ENCODE measurements at regions not wholly inside any gene's neighbourhood (a gene's known extent, or its start where the extent isn't known, plus 50 kb on each side); places are given as distances from the start of the nearest gene placed in this dataset.

DNA sequence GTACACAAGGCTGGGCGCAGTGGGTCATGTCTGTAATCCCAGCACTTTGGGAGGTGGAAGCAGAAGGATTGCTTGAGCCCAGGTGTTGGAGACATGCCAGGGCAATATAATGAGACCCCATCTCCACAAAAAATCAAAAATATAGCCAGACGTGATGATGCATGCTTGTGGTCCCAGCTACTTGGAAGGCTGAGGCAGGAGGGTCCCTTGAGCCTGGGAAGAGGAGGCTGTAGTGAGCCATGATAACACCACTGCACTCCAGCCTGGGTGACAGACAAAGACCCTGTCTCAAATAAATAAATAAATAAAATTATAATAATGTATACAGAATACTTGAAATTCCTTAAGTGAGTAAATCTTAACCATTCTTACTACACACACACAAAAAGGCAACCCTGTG, 127.7 kb downstream of the SPRY2 start:
- no peak for ATAC-seq (ENCODE audit: low read depth)
- no peak overlapping the region for H2AFZ ChIP-seq (replicated peaks; ENCODE audit: low read length, poor library complexity)
- ChIA-PET POLR2A (ENCODE audit: unreplicated experiment) (no interaction called here), CTCF (no interaction called here)
- no peak overlapping the region for H3K18ac ChIP-seq (ENCODE audit: low read depth, low read length)
- no peak overlapping the region for H2BK20ac ChIP-seq (ENCODE audit: low read depth, low read length)
- H3K36me3 ChIP-seq (ENCODE audit: control insufficient read depth, insufficient read depth, low read length): no peaks in the 10 kb centered on the region
- no peak overlapping the region for H3K4me2 ChIP-seq (ENCODE audit: low read depth, low read length)
- H3K14ac ChIP-seq (replicated peaks; ENCODE audit: low read depth, low read length): no peak overlapping the region
- no CpG with 5 or more reads among the region's 2 CpGs for WGBS, 2 experiments (ENCODE audit: extremely low coverage in 2 of 2, insufficient read length in 1 of 2)
- no peak for TF ChIP-seq RAD21 (IDR thresholded peaks at IDR 0.05; ENCODE audit: low read length)
- TF ChIP-seq BHLHE40 (IDR thresholded peaks at IDR 0.05; ENCODE audit: low read depth, low read length): no peak
- no peak for TF ChIP-seq RFX5 (IDR thresholded peaks at IDR 0.05; ENCODE audit: low read depth, low read length)
- no peak for TF ChIP-seq RCOR1 (IDR thresholded peaks at IDR 0.05; ENCODE audit: insufficient replicate concordance, low read length)
- TF ChIP-seq MAZ (IDR thresholded peaks at IDR 0.05; ENCODE audit: borderline replicate concordance, low read depth, low read length): no peak
- TF ChIP-seq POLR2A (IDR thresholded peaks at IDR 0.05; ENCODE audit: low read depth, low read length): no peak
- TF ChIP-seq CHD1 (IDR thresholded peaks at IDR 0.05; ENCODE audit: low read depth, low read length): no peak
- no peak for TF ChIP-seq CEBPB (IDR thresholded peaks at IDR 0.05; ENCODE audit: low read depth, low read length)
- TF ChIP-seq MAFK (IDR thresholded peaks at IDR 0.05; ENCODE audit: low read depth, low read length): no peak
- TF ChIP-seq SMC3 (IDR thresholded peaks at IDR 0.05; ENCODE audit: low read depth, low read length): no peak
- no peak for TF ChIP-seq NFE2L2 (IDR thresholded peaks at IDR 0.05; ENCODE audit: low read depth, low read length)
- TF ChIP-seq, protein P1, sequence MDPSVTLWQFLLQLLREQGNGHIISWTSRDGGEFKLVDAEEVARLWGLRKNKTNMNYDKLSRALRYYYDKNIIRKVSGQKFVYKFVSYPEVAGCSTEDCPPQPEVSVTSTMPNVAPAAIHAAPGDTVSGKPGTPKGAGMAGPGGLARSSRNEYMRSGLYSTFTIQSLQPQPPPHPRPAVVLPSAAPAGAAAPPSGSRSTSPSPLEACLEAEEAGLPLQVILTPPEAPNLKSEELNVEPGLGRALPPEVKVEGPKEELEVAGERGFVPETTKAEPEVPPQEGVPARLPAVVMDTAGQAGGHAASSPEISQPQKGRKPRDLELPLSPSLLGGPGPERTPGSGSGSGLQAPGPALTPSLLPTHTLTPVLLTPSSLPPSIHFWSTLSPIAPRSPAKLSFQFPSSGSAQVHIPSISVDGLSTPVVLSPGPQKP (IDR thresholded peaks at IDR 0.05; ENCODE audit: borderline replicate concordance, low read depth, low read length): no peak
- TF ChIP-seq MXI1 (IDR thresholded peaks at IDR 0.05; ENCODE audit: borderline replicate concordance, low read depth, low read length): no peak
- TF ChIP-seq, protein P2, sequence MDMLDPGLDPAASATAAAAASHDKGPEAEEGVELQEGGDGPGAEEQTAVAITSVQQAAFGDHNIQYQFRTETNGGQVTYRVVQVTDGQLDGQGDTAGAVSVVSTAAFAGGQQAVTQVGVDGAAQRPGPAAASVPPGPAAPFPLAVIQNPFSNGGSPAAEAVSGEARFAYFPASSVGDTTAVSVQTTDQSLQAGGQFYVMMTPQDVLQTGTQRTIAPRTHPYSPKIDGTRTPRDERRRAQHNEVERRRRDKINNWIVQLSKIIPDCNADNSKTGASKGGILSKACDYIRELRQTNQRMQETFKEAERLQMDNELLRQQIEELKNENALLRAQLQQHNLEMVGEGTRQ (IDR thresholded peaks at IDR 0.05; ENCODE audit: low read depth, low read length): no peak
- no peak for TF ChIP-seq FOS (IDR thresholded peaks at IDR 0.05; ENCODE audit: low read depth, low read length)
- TF ChIP-seq, protein P3, sequence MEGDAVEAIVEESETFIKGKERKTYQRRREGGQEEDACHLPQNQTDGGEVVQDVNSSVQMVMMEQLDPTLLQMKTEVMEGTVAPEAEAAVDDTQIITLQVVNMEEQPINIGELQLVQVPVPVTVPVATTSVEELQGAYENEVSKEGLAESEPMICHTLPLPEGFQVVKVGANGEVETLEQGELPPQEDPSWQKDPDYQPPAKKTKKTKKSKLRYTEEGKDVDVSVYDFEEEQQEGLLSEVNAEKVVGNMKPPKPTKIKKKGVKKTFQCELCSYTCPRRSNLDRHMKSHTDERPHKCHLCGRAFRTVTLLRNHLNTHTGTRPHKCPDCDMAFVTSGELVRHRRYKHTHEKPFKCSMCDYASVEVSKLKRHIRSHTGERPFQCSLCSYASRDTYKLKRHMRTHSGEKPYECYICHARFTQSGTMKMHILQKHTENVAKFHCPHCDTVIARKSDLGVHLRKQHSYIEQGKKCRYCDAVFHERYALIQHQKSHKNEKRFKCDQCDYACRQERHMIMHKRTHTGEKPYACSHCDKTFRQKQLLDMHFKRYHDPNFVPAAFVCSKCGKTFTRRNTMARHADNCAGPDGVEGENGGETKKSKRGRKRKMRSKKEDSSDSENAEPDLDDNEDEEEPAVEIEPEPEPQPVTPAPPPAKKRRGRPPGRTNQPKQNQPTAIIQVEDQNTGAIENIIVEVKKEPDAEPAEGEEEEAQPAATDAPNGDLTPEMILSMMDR (conservative IDR thresholded peaks at IDR 0.05; ENCODE audit: low read depth, low read length): no peak
- DNase-seq: no peak
- H3K9ac ChIP-seq (ENCODE audit: low read depth, low read length): no peak overlapping the region
- no peaks in the 10 kb centered on the region for H3K9me3 ChIP-seq (ENCODE audit: control insufficient read depth, insufficient read depth, low read length)
- no peak overlapping the region for H2AK9ac ChIP-seq (replicated peaks; ENCODE audit: low read depth, low read length, poor library complexity)
- no peak overlapping the region for H3K4me3 ChIP-seq (ENCODE audit: insufficient read depth, low read depth, low read length)
- no peaks in the 10 kb centered on the region for H3K27me3 ChIP-seq (ENCODE audit: control insufficient read depth, insufficient read depth, low read length)
- H2AK5ac ChIP-seq (ENCODE audit: low read depth, low read length): peak overlapping the region; percentile 33; the same call in 1 of the 2 replicates
- no peaks in the 10 kb centered on the region for H3K79me1 ChIP-seq (ENCODE audit: low read depth in 1 of 2, low read length in 2 of 2)
- H3K9me1 ChIP-seq (ENCODE audit: insufficient read depth, low read length): 0 out of 2 replicates have a peak, but pooled peaks cover 7% of the 10 kb centered on the region
- H2BK5ac ChIP-seq (ENCODE audit: low read depth, low read length, poor library complexity, severe bottlenecking): no peak overlapping the region
- no peak overlapping the region for H3K27ac ChIP-seq (ENCODE audit: insufficient read depth, low read length)
- no peaks in the 10 kb centered on the region for H4K20me1 ChIP-seq (ENCODE audit: insufficient read depth, low read length)
- no peak overlapping the region for H2BK15ac ChIP-seq (ENCODE audit: low read depth, low read length)
- no TSS peak for BruUV-seq (replicated peaks)
- in situ Hi-C loops (cut with MboI; ENCODE audit: low sequenced_read_pairs) (loop anchor here (10.0 kb wide), 1 partner anchor 122 kb away; no protein-coding TSS in a partner anchor), dilution Hi-C loops (cut with HindIII; ENCODE audit: low sequenced_read_pairs, unreplicated experiment) (no loop called here), intact Hi-C loops (cut with micrococcal nuclease) (loop anchor here (5.0 to 10.0 kb wide), 2 partner anchors 124 to 168 kb away; no protein-coding TSS in a partner anchor)
- H3K56ac ChIP-seq (ENCODE audit: extremely low read depth, insufficient read depth, low read length): no peak overlapping the region
- H4K8ac ChIP-seq (ENCODE audit: low read depth in 2 of 2, low read length in 2 of 2): no peak overlapping the region
- no peak overlapping the region for H4K91ac ChIP-seq (ENCODE audit: insufficient read depth, low read depth, low read length)
- H4K5ac ChIP-seq (ENCODE audit: low read depth, low read length): no peak overlapping the region
- 0 out of 2 replicates have a peak overlapping the region, but pooled peaks have one; percentile 5 for H3K4ac ChIP-seq (ENCODE audit: low read depth, low read length)
- peaks cover 9% of the 10 kb centered on the region for H3K4me1 ChIP-seq (ENCODE audit: control insufficient read depth, insufficient read depth, low read length)
- no peak overlapping the region; the same call in 1 of the 2 replicates for H2BK120ac ChIP-seq (ENCODE audit: low read depth, low read length)
- H3K23ac ChIP-seq (ENCODE audit: low read depth, low read length): no peak overlapping the region

Data from IMR-90 (cell line).